MM.1S (cell line): ENCODE measurements at regions not wholly inside any gene's neighbourhood (a gene's known extent, or its start where the extent isn't known, plus 50 kb on each side); places are given as distances from the start of the nearest gene placed in this dataset.

Source experiments
- CTCF ChIP-seq: fragments of 300-600 bp; sonication (generic); IDR thresholded peaks from 2 replicates; pipeline ENCODE4 v1.5.1; 2016; ENCODE audit warnings: antibody characterized with exemption, low read length, mixed read lengths
- EZH2 ChIP-seq: fragments of 300-600 bp; sonication (generic); optimal IDR thresholded peaks from 2 replicates; pipeline ENCODE3; 2017; ENCODE audit warnings: low read depth, mild to moderate bottlenecking, antibody characterized with exemption, low read length, mixed read lengths
- EZH2phosphoT487 ChIP-seq: fragments of 300-600 bp; sonication (generic); IDR thresholded peaks from 2 replicates; pipeline ENCODE4 v1.6.1; 2018; ENCODE audit warnings: antibody characterized with exemption, low read length

DNA sequence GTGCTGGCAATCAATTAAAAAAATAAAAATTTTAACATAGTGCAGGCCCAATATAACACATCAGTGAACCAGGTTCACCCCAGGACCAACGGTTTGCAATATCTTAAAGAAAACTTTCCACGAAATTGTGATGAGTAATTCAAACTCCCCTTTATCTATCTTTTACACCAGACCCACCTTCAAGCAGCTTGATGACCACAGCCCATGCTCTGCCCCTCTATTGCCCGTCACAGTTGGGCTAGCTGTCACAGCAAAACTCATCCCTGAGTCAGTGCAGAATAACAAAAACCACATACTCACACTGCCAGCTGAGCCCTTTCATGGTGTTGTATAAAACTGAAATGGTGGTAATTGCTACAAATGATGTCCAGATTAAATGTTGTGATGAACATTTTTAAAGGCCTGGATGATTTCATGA lies 112.5 kb upstream of the CREB1 start:
- no peak for TF ChIP-seq EZH2phosphoT487
- TF ChIP-seq CTCF = no peak
- TF ChIP-seq EZH2 = no peak
